GM10248 (cell line): ENCODE measurements at regions not wholly inside any gene's neighbourhood (a gene's known extent, or its start where the extent isn't known, plus 50 kb on each side); places are given as distances from the start of the nearest gene placed in this dataset.

Experiments used
- CTCF ChIA-PET: fragments of 300-600 bp; sonication (Branson Sonifier 250); formaldehyde crosslinking; extraction: SDS; loops from one replicate; lab custom pipeline; 2021; ENCODE audit warnings: antibody characterized with exemption; lab: Yijun Ruan, JAX
- POLR2A ChIA-PET: fragments of 350-650 bp; sonication (Branson Sonifier 250); formaldehyde crosslinking; extraction: SDS; loops from one replicate; lab custom pipeline; 2020; ENCODE audit warnings: antibody characterized with exemption; lab: Yijun Ruan, JAX
- DNase-seq: peaks from one replicate; pipeline ENCODE4 v3.0.0; 2012; ENCODE audit errors: extremely low spot score
- TF ChIP-seq, protein P1 (sequence below): IDR thresholded peaks from 2 replicates; pipeline ENCODE4 v1.5.1; 2012; ENCODE audit warnings: mild to moderate bottlenecking, low read depth; ENCODE audit errors: extremely low read depth, missing control alignments, control extremely low read depth

DNA sequence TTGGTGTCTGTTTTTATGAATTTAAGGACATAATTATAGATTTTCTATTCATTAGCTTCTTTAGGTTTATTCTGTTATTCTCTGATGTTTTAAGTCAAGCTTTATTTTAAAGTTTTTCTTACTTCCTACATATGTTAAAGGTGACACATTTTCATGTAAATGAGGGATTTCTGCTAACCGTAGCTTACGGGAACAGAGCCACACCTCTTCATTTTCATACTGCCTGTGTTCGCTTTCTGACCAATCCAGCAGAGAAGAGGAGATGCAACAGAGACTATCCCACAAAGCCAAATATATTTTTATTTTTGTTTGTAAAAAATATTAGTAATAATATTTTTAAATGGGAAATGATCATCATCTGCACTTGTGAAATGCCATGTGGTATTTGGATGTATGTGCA lies 774.1 kb downstream of the BRD1 start:
- POLR2A ChIA-PET, result no interaction called here
- TF ChIP-seq, protein P1, sequence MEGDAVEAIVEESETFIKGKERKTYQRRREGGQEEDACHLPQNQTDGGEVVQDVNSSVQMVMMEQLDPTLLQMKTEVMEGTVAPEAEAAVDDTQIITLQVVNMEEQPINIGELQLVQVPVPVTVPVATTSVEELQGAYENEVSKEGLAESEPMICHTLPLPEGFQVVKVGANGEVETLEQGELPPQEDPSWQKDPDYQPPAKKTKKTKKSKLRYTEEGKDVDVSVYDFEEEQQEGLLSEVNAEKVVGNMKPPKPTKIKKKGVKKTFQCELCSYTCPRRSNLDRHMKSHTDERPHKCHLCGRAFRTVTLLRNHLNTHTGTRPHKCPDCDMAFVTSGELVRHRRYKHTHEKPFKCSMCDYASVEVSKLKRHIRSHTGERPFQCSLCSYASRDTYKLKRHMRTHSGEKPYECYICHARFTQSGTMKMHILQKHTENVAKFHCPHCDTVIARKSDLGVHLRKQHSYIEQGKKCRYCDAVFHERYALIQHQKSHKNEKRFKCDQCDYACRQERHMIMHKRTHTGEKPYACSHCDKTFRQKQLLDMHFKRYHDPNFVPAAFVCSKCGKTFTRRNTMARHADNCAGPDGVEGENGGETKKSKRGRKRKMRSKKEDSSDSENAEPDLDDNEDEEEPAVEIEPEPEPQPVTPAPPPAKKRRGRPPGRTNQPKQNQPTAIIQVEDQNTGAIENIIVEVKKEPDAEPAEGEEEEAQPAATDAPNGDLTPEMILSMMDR, result no peak
- no peak for DNase-seq
- CTCF ChIA-PET, result no interaction called here

DNA sequence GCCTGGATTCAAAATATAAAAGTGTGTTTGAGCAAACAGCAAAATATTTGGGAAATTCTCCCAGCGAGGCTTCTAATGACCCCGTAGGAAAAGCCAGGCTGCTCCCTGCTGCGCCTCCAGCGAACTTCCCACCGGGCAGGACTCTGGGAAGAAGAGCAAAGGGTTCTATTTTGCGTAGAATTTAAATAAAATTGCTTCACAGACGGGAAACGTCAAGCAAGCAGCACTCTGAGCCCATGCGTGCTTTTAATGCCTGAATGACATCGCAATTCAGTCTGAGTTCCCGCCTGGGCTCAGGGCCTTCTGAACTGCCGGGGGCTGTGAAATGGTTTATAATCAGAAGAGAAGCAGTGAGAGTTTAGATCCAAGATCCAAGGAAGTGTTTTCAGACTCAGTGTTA lies 775.1 kb downstream of the BRD1 start:
- TF ChIP-seq, protein P1, result no peak
- CTCF ChIA-PET, result no interaction called here
- DNase-seq, result no peak
- POLR2A ChIA-PET, result no interaction called here

DNA sequence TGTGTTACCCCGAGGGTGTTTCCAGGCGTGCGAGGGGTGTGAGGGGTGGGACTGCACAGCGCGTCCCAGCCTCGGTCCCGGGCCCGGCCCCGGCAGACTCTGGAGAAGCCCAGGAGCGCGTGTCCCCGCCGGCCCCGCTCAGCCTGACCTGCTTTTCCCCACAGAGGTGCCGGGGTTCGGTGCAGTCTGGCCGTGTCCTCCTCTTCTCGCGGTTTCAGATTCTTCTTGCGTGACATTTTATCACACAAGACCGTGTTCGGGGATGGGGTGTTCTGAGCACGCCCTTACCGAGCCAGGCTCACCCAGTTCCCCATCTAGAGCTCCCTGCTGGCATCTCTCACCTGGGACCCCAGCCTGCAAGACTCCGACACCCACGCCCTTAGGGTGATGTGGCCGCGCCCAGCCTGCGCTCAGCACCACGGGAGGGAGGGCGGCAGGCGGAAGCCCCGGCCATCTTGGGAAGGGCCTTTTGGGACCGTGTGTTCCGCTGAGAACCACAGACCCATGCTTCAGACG lies 775.6 kb downstream of the BRD1 start:
- ChIA-PET CTCF (no interaction called here), POLR2A (no interaction called here)
- DNase-seq, result peak; percentile 38

DNA sequence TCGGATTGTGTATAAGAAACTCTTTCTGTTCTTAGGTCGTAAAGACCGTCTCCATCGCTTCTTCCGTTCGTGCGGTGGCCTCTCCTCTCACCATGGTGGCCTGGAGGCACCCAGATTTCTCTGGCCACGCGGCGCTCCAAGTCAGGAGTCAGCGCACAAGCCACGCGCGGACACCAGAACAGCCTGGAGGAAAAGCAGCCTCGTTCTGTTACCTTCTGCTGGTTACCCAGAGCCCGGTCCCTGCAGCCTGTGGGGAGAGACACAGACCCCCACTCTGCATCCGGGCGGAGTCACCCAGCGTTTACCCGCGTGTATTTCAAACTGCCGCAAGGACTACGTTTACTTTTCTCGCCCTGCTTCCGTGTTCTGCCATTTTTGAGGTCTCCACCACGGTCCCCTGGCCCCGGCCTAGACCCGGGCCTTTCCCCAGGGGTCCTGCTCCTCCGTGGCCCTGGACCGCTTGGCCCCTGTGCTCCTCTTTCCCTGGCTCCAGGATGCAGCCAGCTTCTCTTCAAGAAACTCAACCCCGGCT lies 776.1 kb downstream of the BRD1 start:
- DNase-seq, result no peak
- ChIA-PET POLR2A (no interaction called here), CTCF (no interaction called here)
- TF ChIP-seq, protein P1, result no peak

More for the DNA sequence above, 775.6 kb downstream of the BRD1 start:
- TF ChIP-seq, protein P1, result no peak

DNA sequence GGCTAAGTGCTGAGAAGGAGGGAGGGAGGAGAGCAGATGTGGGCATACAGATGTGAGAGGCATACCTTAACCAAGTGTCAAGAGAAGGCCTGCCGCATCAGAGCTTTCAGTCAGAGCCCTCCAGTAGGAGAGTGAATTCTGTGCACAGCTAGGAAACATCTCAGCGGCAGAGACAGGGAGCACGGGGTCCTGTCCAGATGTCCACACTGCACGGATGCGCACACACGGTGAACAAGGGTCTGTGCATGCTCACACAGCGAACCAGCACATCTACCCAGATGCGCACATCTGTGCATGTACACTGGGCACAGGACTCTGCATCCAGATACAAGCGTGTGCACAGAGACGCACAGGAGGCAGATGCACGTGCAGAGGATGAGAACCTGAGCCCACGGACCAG lies 778.0 kb downstream of the BRD1 start:
- CTCF ChIA-PET, result no interaction called here
- TF ChIP-seq, protein P1, result no peak
- POLR2A ChIA-PET, result no interaction called here
- DNase-seq, result no peak

DNA sequence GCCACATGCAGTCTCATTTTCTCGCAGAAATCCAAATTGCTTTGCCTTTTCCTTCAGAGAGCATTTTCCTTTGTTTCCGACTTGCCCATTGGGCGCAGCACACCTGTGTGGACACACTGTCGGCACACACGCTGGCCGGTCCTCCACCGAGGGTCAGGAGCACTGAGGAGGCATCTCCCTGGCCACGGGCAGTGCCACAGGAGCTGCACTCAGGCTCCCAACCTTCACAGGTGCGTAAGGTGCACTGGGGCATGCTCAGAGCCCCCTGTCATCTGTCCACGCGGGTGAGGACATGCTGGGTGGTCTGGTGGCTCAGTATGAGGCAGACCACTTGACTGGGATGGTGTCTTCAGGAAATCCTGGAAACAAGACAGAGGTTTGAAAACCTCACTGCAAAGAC lies 779.1 kb downstream of the BRD1 start:
- no peak for DNase-seq
- POLR2A ChIA-PET, result no interaction called here
- TF ChIP-seq, protein P1, result no peak
- CTCF ChIA-PET, result interaction anchor here (2.8 kb wide), 1 partner anchor 256 kb away, joined by 9 read pairs; no protein-coding TSS in a partner anchor
